K562 (cell line): ENCODE measurements at regions not wholly inside any gene's neighbourhood (a gene's known extent, or its start where the extent isn't known, plus 50 kb on each side); places are given as distances from the start of the nearest gene placed in this dataset.
"Not testable (repeated sequence)": the region's sequence is repeated elsewhere in the genome, so short reads cannot be mapped to it uniquely, and the experiment has no call there.

Experiments
- ATF7 ChIP-seq: fragments of 450-650 bp; IDR thresholded peaks from 2 replicates; pipeline ENCODE4 v1.7.1; 2014; ENCODE audit warnings: mild to moderate bottlenecking, moderate library complexity
- ELF4 ChIP-seq: fragments of 450-650 bp; formaldehyde crosslinking; IDR thresholded peaks from 2 replicates; pipeline ENCODE4 v1.4.0; 2022; ENCODE audit warnings: missing genetic modification characterization
- MYC ChIP-seq, 2 experiments: fragments of 250-450 bp in 1 of 2; sonication (Bioruptor Pico) in 1 of 2; IDR thresholded peaks; 2 replicates each; pipeline versions ENCODE4 v1.5.1 to v1.6.1; 2012 to 2021; ENCODE audit warnings: low read depth in 2 of 2, borderline replicate concordance in 1 of 2, improper control_type of control experiment in 1 of 2, low read length in 1 of 2, mild to moderate bottlenecking in 1 of 2, moderate library complexity in 1 of 2
- NFIC ChIP-seq: fragments of 450-650 bp; IDR thresholded peaks from 2 replicates; pipeline ENCODE4 v1.6.1; 2017; ENCODE audit warnings: mild to moderate bottlenecking, inconsistent platforms
- PHF21A ChIP-seq: fragments of 450-650 bp; IDR thresholded peaks from 2 replicates; pipeline ENCODE4 v1.6.1; 2017; ENCODE audit warnings: low read depth, borderline replicate concordance
- POLR2A ChIP-seq: fragments of 450-650 bp; conservative IDR thresholded peaks from 2 replicates; pipeline ENCODE4 v1.6.1; 2016
- SMARCA5 ChIP-seq: fragments of 450-650 bp; IDR thresholded peaks from 2 replicates; pipeline ENCODE4 v1.6.1; 2016
- TAF1 ChIP-seq: IDR thresholded peaks from 2 replicates; pipeline ENCODE4 v1.6.1; 2011; ENCODE audit warnings: mild to moderate bottlenecking, low read length, moderate library complexity; ENCODE audit not compliant: insufficient read depth, control insufficient read depth, severe bottlenecking; ENCODE audit errors: extremely low read depth
- ZBTB7A ChIP-seq: IDR thresholded peaks from 2 replicates; pipeline ENCODE4 v1.6.1; 2011; ENCODE audit warnings: low read depth, mild to moderate bottlenecking, low read length, moderate library complexity, borderline replicate concordance; ENCODE audit not compliant: control insufficient read depth
- ZNF274 ChIP-seq: IDR thresholded peaks from 2 replicates; pipeline ENCODE4 v1.6.1; 2011; ENCODE audit warnings: low read depth, mild to moderate bottlenecking, low read length, moderate library complexity, borderline replicate concordance
- ZNF586 ChIP-seq: fragments of 450-650 bp; formaldehyde crosslinking; conservative IDR thresholded peaks from 2 replicates; pipeline ENCODE4 v1.4.0; 2020; ENCODE audit warnings: mild to moderate bottlenecking, moderate library complexity
- TF ChIP-seq, protein P1 (sequence below): IDR thresholded peaks from 3 replicates; pipeline ENCODE4 v1.6.1; 2011; ENCODE audit warnings: borderline replicate concordance, mild to moderate bottlenecking, moderate library complexity; ENCODE audit not compliant: insufficient read length; ENCODE audit errors: extremely low read depth
- TF ChIP-seq, protein P2 (sequence below), 3 experiments: IDR thresholded peaks in 2 of 3; conservative IDR thresholded peaks in 1 of 3; 2 replicates each; pipeline ENCODE4 v1.5.1; 2011 to 2012; ENCODE audit warnings: low read length in 3 of 3, mild to moderate bottlenecking in 3 of 3, control low read depth in 2 of 3, improper control_type of control experiment in 1 of 3, inconsistent platforms in 1 of 3, low read depth in 1 of 3, mixed read lengths in 1 of 3, moderate library complexity in 1 of 3; ENCODE audit not compliant: insufficient read depth in 2 of 3
- TF ChIP-seq, protein P3 (sequence below): fragments of 250-450 bp; sonication (Bioruptor Pico); IDR thresholded peaks from 2 replicates; pipeline ENCODE4 v1.8.0; 2022; ENCODE audit warnings: moderate library complexity, mild to moderate bottlenecking, inconsistent platforms

DNA sequence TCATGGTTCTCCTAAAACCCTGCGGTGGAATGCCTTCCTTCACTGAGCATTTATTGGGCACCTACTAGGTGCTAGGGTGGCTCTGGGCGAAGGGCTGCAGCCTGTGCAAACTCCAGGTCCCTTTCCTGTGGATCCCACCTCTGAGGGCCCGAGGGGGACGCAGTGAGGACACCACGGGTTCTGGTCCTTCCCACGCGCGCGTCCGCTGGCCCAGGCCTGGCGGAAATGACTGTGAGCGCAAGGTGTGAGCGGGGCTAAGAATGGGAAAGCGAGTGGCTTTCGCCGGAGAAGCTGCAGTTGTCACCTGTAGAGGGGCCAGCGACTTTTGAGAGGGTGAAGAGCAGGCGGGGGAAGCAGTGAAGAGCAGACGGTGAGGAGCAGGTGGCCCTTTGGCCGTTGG is 55.1 kb downstream of the PPIAL4A start:
- TF ChIP-seq, protein P1, sequence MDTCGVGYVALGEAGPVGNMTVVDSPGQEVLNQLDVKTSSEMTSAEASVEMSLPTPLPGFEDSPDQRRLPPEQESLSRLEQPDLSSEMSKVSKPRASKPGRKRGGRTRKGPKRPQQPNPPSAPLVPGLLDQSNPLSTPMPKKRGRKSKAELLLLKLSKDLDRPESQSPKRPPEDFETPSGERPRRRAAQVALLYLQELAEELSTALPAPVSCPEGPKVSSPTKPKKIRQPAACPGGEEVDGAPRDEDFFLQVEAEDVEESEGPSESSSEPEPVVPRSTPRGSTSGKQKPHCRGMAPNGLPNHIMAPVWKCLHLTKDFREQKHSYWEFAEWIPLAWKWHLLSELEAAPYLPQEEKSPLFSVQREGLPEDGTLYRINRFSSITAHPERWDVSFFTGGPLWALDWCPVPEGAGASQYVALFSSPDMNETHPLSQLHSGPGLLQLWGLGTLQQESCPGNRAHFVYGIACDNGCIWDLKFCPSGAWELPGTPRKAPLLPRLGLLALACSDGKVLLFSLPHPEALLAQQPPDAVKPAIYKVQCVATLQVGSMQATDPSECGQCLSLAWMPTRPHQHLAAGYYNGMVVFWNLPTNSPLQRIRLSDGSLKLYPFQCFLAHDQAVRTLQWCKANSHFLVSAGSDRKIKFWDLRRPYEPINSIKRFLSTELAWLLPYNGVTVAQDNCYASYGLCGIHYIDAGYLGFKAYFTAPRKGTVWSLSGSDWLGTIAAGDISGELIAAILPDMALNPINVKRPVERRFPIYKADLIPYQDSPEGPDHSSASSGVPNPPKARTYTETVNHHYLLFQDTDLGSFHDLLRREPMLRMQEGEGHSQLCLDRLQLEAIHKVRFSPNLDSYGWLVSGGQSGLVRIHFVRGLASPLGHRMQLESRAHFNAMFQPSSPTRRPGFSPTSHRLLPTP: not testable (repeated sequence)
- TF ChIP-seq POLR2A; PHF21A; ATF7; ZBTB7A; NFIC; ZNF586; MYC (IDR thresholded peaks at IDR 0.05; ENCODE audit: low read depth, low read length); MYC (CRISPR knock-in tag; IDR thresholded peaks at IDR 0.05; ENCODE audit: borderline replicate concordance, low read depth); ELF4 (CRISPR knock-in tag); TAF1; ZNF274; SMARCA5: not testable (repeated sequence)
- TF ChIP-seq, protein P2, sequence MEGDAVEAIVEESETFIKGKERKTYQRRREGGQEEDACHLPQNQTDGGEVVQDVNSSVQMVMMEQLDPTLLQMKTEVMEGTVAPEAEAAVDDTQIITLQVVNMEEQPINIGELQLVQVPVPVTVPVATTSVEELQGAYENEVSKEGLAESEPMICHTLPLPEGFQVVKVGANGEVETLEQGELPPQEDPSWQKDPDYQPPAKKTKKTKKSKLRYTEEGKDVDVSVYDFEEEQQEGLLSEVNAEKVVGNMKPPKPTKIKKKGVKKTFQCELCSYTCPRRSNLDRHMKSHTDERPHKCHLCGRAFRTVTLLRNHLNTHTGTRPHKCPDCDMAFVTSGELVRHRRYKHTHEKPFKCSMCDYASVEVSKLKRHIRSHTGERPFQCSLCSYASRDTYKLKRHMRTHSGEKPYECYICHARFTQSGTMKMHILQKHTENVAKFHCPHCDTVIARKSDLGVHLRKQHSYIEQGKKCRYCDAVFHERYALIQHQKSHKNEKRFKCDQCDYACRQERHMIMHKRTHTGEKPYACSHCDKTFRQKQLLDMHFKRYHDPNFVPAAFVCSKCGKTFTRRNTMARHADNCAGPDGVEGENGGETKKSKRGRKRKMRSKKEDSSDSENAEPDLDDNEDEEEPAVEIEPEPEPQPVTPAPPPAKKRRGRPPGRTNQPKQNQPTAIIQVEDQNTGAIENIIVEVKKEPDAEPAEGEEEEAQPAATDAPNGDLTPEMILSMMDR (IDR thresholded peaks at IDR 0.05 in 2 of 3, conservative IDR thresholded peaks at IDR 0.05 in 1 of 3; ENCODE audit: insufficient read depth in 2 of 3, low read depth in 1 of 3, low read length in 3 of 3): not testable (repeated sequence)
- TF ChIP-seq, protein P3, sequence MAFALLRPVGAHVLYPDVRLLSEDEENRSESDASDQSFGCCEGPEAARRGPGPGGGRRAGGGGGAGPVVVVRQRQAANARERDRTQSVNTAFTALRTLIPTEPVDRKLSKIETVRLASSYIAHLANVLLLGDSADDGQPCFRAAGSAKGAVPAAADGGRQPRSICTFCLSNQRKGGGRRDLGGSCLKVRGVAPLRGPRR (CRISPR knock-in tag): not testable (repeated sequence)
